ENCODE measurements at regions not wholly inside any gene's neighbourhood (a gene's known extent, or its start where the extent isn't known, plus 50 kb on each side); places are given as distances from the start of the nearest gene placed in this dataset.
A peak's percentile ranks its signal among the peaks of the same experiment; 100 is the strongest.

- H2AFZ ChIP-seq (ENCODE audit: low read length): no peak overlapping the region
- no TSS peak for BruUV-seq (replicated peaks)
- no peaks in the 10 kb centered on the region for H3K36me3 ChIP-seq (ENCODE audit: low read depth, low read length)
- POLR2A ChIA-PET (ENCODE audit: unreplicated experiment): no interaction called here
- H3K9me3 ChIP-seq (ENCODE audit: low read length): no peaks in the 10 kb centered on the region
- no peak overlapping the region for H3K27ac ChIP-seq (ENCODE audit: low read length)
- H3K4me3 ChIP-seq (ENCODE audit: low read length): no peak overlapping the region
- DNase-seq: no peak
- no peak overlapping the region for H3K9ac ChIP-seq (ENCODE audit: low read length)
- H3F3A ChIP-seq (ENCODE audit: low read length, unreplicated experiment): no peaks in the 10 kb centered on the region
- H3K9me2 ChIP-seq (replicated peaks; ENCODE audit: low read length): no peaks in the 10 kb centered on the region
- intact Hi-C loops (cut with micrococcal nuclease): loop anchor here (2.0 to 10.0 kb wide), 6 partner anchors 111 to 1659 kb away; no protein-coding TSS in a partner anchor
- H3K4me2 ChIP-seq (ENCODE audit: low read length): no peak overlapping the region
- H3K79me2 ChIP-seq (ENCODE audit: low read length): no peaks in the 10 kb centered on the region
- no peaks in the 10 kb centered on the region for H4K20me1 ChIP-seq (ENCODE audit: low read length)
- ATAC-seq: peak; percentile 20
- no peaks in the 10 kb centered on the region for H3K27me3 ChIP-seq (ENCODE audit: low read length)
- H3K4me1 ChIP-seq (ENCODE audit: insufficient read depth, low read length): no peaks in the 10 kb centered on the region
- CTCF ChIA-PET: interaction anchor here (1.0 to 1.4 kb wide), 3 partner anchors 147 to 462 kb away, joined by 4 to 7 read pairs (median 5); partner anchors contain the start of gene PCDH15
- TF ChIP-seq CTCF (conservative IDR thresholded peaks at IDR 0.05; ENCODE audit: low read depth, low read length): no peak
Measured at GRCh38 chr10:55263327-55263726, 462.3 kb upstream of the PCDH15 start.

GRCh38 chr10:55242544-55242943, 441.5 kb upstream of the PCDH15 start:
- H3K79me2 ChIP-seq (ENCODE audit: low read length): no peaks in the 10 kb centered on the region
- intact Hi-C loops (cut with micrococcal nuclease): no loop called here
- DNase-seq (no peak), ATAC-seq (no peak)
- H3K4me2 ChIP-seq (ENCODE audit: low read length): no peak overlapping the region
- H3K36me3 ChIP-seq (ENCODE audit: low read depth, low read length): no peaks in the 10 kb centered on the region
- H3K4me3 ChIP-seq (ENCODE audit: low read length): no peak overlapping the region
- H3K9ac ChIP-seq (ENCODE audit: low read length): no peak overlapping the region
- H3K27me3 ChIP-seq (ENCODE audit: low read length): no peaks in the 10 kb centered on the region
- ChIA-PET POLR2A (ENCODE audit: unreplicated experiment) (no interaction called here), CTCF (no interaction called here)
- H3K4me1 ChIP-seq (ENCODE audit: insufficient read depth, low read length): no peaks in the 10 kb centered on the region
- H3F3A ChIP-seq (ENCODE audit: low read length, unreplicated experiment): no peaks in the 10 kb centered on the region
- H3K27ac ChIP-seq (ENCODE audit: low read length): no peak overlapping the region
- no peak overlapping the region for H2AFZ ChIP-seq (ENCODE audit: low read length)
- TF ChIP-seq EZH2phosphoT487 (IDR thresholded peaks at IDR 0.05; ENCODE audit: borderline replicate concordance, low read length) (no peak), EZH2 (IDR thresholded peaks at IDR 0.05; ENCODE audit: low read length, unreplicated experiment) (no peak), CTCF (conservative IDR thresholded peaks at IDR 0.05; ENCODE audit: low read depth, low read length) (no peak)
- no peaks in the 10 kb centered on the region for H3K9me3 ChIP-seq (ENCODE audit: low read length)
- no peaks in the 10 kb centered on the region for H3K9me2 ChIP-seq (replicated peaks; ENCODE audit: low read length)
- no TSS peak for BruUV-seq (replicated peaks)
- H4K20me1 ChIP-seq (ENCODE audit: low read length): no peaks in the 10 kb centered on the region

GRCh38 chr10:55237462-55237861, 436.4 kb upstream of the PCDH15 start:
- Histone ChIP-seq H3K4me2 (ENCODE audit: low read length) (no peak overlapping the region), H3F3A (ENCODE audit: low read length, unreplicated experiment) (no peaks in the 10 kb centered on the region), H3K79me2 (ENCODE audit: low read length) (no peaks in the 10 kb centered on the region), H4K20me1 (ENCODE audit: low read length) (no peaks in the 10 kb centered on the region), H3K9ac (ENCODE audit: low read length) (no peak overlapping the region), H3K4me1 (ENCODE audit: insufficient read depth, low read length) (no peaks in the 10 kb centered on the region), H3K9me3 (ENCODE audit: low read length) (no peaks in the 10 kb centered on the region), H3K4me3 (ENCODE audit: low read length) (no peak overlapping the region), H3K36me3 (ENCODE audit: low read depth, low read length) (no peaks in the 10 kb centered on the region), H2AFZ (ENCODE audit: low read length) (no peak overlapping the region), H3K27me3 (ENCODE audit: low read length) (no peaks in the 10 kb centered on the region), H3K9me2 (replicated peaks; ENCODE audit: low read length) (no peaks in the 10 kb centered on the region), H3K27ac (ENCODE audit: low read length) (no peak overlapping the region)
- intact Hi-C loops (cut with micrococcal nuclease): no loop called here
- DNase-seq: no peak
- ATAC-seq: no peak
- TF ChIP-seq EZH2 (IDR thresholded peaks at IDR 0.05; ENCODE audit: low read length, unreplicated experiment): no peak
- TF ChIP-seq CTCF (conservative IDR thresholded peaks at IDR 0.05; ENCODE audit: low read depth, low read length): no peak
- TF ChIP-seq EZH2phosphoT487 (IDR thresholded peaks at IDR 0.05; ENCODE audit: borderline replicate concordance, low read length): no peak
- CTCF ChIA-PET: no interaction called here
- BruUV-seq (replicated peaks): no TSS peak
- POLR2A ChIA-PET (ENCODE audit: unreplicated experiment): no interaction called here
